HL-60 (cell line): ENCODE measurements at regions not wholly inside any gene's neighbourhood (a gene's known extent, or its start where the extent isn't known, plus 50 kb on each side); places are given as distances from the start of the nearest gene placed in this dataset.

Experiments used
- GABPA ChIP-seq: IDR thresholded peaks from 2 replicates; pipeline ENCODE4 v1.6.1; 2012; ENCODE audit warnings: low read depth
- POLR2AphosphoS5 ChIP-seq: IDR thresholded peaks from 2 replicates; pipeline ENCODE4 v1.6.1; 2012; ENCODE audit warnings: low read depth
- SPI1 ChIP-seq: IDR thresholded peaks from 2 replicates; pipeline ENCODE4 v1.6.1; 2012; ENCODE audit warnings: low read depth, mild to moderate bottlenecking, borderline replicate concordance
- TF ChIP-seq, protein P1 (sequence below): IDR thresholded peaks from one replicate; pipeline ENCODE4 v1.5.1; 2011; ENCODE audit warnings: low read length, control low read depth, inconsistent platforms; ENCODE audit not compliant: insufficient read depth
- TF ChIP-seq, protein P2 (sequence below): IDR thresholded peaks from 2 replicates; pipeline ENCODE4 v1.6.1; 2012; ENCODE audit warnings: low read depth; ENCODE audit not compliant: insufficient replicate concordance

DNA sequence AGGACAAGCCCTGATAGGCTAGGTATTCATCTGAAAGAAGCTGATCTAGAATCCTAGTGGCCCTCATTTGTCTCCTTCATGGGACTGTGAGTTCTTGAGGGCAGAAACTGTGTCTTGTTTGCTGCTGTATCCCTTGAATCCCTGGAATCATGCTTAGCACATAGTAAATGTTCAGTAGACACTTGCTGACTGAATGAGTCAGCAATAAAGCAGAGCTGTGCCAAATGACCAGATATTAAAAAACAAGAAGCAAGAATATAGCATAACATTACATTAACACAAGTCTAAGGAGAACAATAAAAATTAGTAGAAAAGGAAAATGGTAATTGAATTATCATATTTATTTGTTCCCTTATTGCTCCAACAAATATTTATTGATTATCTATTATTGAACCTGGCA, 420.5 kb downstream of the ZSWIM6 start:
- TF ChIP-seq, protein P1, sequence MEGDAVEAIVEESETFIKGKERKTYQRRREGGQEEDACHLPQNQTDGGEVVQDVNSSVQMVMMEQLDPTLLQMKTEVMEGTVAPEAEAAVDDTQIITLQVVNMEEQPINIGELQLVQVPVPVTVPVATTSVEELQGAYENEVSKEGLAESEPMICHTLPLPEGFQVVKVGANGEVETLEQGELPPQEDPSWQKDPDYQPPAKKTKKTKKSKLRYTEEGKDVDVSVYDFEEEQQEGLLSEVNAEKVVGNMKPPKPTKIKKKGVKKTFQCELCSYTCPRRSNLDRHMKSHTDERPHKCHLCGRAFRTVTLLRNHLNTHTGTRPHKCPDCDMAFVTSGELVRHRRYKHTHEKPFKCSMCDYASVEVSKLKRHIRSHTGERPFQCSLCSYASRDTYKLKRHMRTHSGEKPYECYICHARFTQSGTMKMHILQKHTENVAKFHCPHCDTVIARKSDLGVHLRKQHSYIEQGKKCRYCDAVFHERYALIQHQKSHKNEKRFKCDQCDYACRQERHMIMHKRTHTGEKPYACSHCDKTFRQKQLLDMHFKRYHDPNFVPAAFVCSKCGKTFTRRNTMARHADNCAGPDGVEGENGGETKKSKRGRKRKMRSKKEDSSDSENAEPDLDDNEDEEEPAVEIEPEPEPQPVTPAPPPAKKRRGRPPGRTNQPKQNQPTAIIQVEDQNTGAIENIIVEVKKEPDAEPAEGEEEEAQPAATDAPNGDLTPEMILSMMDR = no peak
- no peak for TF ChIP-seq POLR2AphosphoS5
- TF ChIP-seq, protein P2, sequence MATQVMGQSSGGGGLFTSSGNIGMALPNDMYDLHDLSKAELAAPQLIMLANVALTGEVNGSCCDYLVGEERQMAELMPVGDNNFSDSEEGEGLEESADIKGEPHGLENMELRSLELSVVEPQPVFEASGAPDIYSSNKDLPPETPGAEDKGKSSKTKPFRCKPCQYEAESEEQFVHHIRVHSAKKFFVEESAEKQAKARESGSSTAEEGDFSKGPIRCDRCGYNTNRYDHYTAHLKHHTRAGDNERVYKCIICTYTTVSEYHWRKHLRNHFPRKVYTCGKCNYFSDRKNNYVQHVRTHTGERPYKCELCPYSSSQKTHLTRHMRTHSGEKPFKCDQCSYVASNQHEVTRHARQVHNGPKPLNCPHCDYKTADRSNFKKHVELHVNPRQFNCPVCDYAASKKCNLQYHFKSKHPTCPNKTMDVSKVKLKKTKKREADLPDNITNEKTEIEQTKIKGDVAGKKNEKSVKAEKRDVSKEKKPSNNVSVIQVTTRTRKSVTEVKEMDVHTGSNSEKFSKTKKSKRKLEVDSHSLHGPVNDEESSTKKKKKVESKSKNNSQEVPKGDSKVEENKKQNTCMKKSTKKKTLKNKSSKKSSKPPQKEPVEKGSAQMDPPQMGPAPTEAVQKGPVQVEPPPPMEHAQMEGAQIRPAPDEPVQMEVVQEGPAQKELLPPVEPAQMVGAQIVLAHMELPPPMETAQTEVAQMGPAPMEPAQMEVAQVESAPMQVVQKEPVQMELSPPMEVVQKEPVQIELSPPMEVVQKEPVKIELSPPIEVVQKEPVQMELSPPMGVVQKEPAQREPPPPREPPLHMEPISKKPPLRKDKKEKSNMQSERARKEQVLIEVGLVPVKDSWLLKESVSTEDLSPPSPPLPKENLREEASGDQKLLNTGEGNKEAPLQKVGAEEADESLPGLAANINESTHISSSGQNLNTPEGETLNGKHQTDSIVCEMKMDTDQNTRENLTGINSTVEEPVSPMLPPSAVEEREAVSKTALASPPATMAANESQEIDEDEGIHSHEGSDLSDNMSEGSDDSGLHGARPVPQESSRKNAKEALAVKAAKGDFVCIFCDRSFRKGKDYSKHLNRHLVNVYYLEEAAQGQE = no peak
- TF ChIP-seq GABPA = no peak
- no peak for TF ChIP-seq SPI1
